GM23248 (cell line): ENCODE measurements at regions not wholly inside any gene's neighbourhood (a gene's known extent, or its start where the extent isn't known, plus 50 kb on each side); places are given as distances from the start of the nearest gene placed in this dataset.

Experiments
- EZH2 ChIP-seq: fragments of 200-600 bp; sonication (generic); IDR thresholded peaks from 2 replicates; pipeline ENCODE4 v1.6.1; 2018; ENCODE audit warnings: antibody characterized with exemption, mild to moderate bottlenecking; ENCODE audit not compliant: insufficient read depth, poor library complexity, severe bottlenecking
- EZH2phosphoT487 ChIP-seq: fragments of 200-600 bp; sonication (generic); IDR thresholded peaks from 2 replicates; pipeline ENCODE4 v1.6.1; 2018; ENCODE audit warnings: antibody characterized with exemption, moderate library complexity, mild to moderate bottlenecking, low read depth; ENCODE audit not compliant: insufficient read depth

GRCh38 chr6:25150031-25150430 lies 129.1 kb upstream of the CARMIL1 start:
- TF ChIP-seq EZH2 (no peak), EZH2phosphoT487 (no peak)
